HCT116 (cell line): ENCODE measurements at regions not wholly inside any gene's neighbourhood (a gene's known extent, or its start where the extent isn't known, plus 50 kb on each side); places are given as distances from the start of the nearest gene placed in this dataset.

Experiments used
- ATF3 ChIP-seq: IDR thresholded peaks from 2 replicates; pipeline ENCODE4 v1.6.1; 2012
- EGR1 ChIP-seq: IDR thresholded peaks from 2 replicates; pipeline ENCODE4 v1.6.1; 2012; ENCODE audit warnings: low read depth
- EZH2 ChIP-seq: fragments of 200-600 bp; sonication (generic); IDR thresholded peaks from 2 replicates; pipeline ENCODE4 v1.6.1; 2017; ENCODE audit warnings: antibody characterized with exemption, mixed run types
- EZH2phosphoT487 ChIP-seq: fragments of 200-600 bp; IDR thresholded peaks from 2 replicates; pipeline ENCODE4 v1.6.1; 2018; ENCODE audit warnings: antibody characterized with exemption, borderline replicate concordance
- JUND ChIP-seq: IDR thresholded peaks from 2 replicates; pipeline ENCODE4 v1.6.1; 2012
- POLR2A ChIP-seq: IDR thresholded peaks from 2 replicates; pipeline ENCODE4 v1.7.0; 2011; ENCODE audit warnings: borderline replicate concordance; ENCODE audit not compliant: insufficient read depth, insufficient read length; ENCODE audit errors: extremely low read depth
- POLR2AphosphoS5 ChIP-seq: IDR thresholded peaks from 2 replicates; pipeline ENCODE4 v1.6.1; 2011; ENCODE audit warnings: mild to moderate bottlenecking, low read depth, low read length, moderate library complexity
- YY1 ChIP-seq: IDR thresholded peaks from 2 replicates; pipeline ENCODE4 v1.6.1; 2011; ENCODE audit warnings: low read length, low read depth, moderate library complexity, mild to moderate bottlenecking; ENCODE audit not compliant: insufficient replicate concordance; ENCODE audit errors: extremely low read depth
- ZNF274 ChIP-seq: fragments of 200-500 bp; sonication (Bioruptor generic); IDR thresholded peaks from 2 replicates; pipeline ENCODE4 v1.6.1; 2014; ENCODE audit warnings: mild to moderate bottlenecking, low read depth, low read length, inconsistent platforms
- TF ChIP-seq, protein P1 (sequence below), 3 experiments: fragments of 200-600 bp in 1 of 3; sonication (generic) in 1 of 3; IDR thresholded peaks in 2 of 3; conservative IDR thresholded peaks in 1 of 3; 2 replicates each; pipeline ENCODE4 v1.5.1; 2012 to 2017; ENCODE audit warnings: low read depth in 2 of 3, low read length in 2 of 3, antibody characterized with exemption in 1 of 3, borderline replicate concordance in 1 of 3, control low read depth in 1 of 3, mild to moderate bottlenecking in 1 of 3, mixed read lengths in 1 of 3, mixed run types in 1 of 3, moderate library complexity in 1 of 3; ENCODE audit not compliant: insufficient read depth in 1 of 3
- TF ChIP-seq, protein P2 (sequence below): IDR thresholded peaks from 2 replicates; pipeline ENCODE4 v1.6.1; 2012

- TF ChIP-seq YY1 (no peak), POLR2A (no peak), POLR2AphosphoS5 (no peak), EZH2 (no peak), ATF3 (no peak), EGR1 (no peak), EZH2phosphoT487 (no peak), JUND (no peak), ZNF274 (no peak)
- TF ChIP-seq, protein P1, sequence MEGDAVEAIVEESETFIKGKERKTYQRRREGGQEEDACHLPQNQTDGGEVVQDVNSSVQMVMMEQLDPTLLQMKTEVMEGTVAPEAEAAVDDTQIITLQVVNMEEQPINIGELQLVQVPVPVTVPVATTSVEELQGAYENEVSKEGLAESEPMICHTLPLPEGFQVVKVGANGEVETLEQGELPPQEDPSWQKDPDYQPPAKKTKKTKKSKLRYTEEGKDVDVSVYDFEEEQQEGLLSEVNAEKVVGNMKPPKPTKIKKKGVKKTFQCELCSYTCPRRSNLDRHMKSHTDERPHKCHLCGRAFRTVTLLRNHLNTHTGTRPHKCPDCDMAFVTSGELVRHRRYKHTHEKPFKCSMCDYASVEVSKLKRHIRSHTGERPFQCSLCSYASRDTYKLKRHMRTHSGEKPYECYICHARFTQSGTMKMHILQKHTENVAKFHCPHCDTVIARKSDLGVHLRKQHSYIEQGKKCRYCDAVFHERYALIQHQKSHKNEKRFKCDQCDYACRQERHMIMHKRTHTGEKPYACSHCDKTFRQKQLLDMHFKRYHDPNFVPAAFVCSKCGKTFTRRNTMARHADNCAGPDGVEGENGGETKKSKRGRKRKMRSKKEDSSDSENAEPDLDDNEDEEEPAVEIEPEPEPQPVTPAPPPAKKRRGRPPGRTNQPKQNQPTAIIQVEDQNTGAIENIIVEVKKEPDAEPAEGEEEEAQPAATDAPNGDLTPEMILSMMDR (IDR thresholded peaks at IDR 0.05 in 2 of 3, conservative IDR thresholded peaks at IDR 0.05 in 1 of 3; ENCODE audit: borderline replicate concordance in 1 of 3, insufficient read depth in 1 of 3, low read depth in 2 of 3, low read length in 2 of 3), result no peak
- TF ChIP-seq, protein P2, sequence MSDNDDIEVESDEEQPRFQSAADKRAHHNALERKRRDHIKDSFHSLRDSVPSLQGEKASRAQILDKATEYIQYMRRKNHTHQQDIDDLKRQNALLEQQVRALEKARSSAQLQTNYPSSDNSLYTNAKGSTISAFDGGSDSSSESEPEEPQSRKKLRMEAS, result no peak
These were observed 1041.2 kb upstream of the INTU start for GRCh38 chr4:126591583-126591982.
